HepG2 (cell line): ENCODE measurements at regions not wholly inside any gene's neighbourhood (a gene's known extent, or its start where the extent isn't known, plus 50 kb on each side); places are given as distances from the start of the nearest gene placed in this dataset.

ENCODE experiments used
- DNMT1 ChIP-seq: sonication (generic); formaldehyde crosslinking; IDR thresholded peaks from 2 replicates; pipeline ENCODE4 v1.5.1; 2020; ENCODE audit warnings: mild to moderate bottlenecking, missing genetic modification reagents
- FOXK2 ChIP-seq: fragments of 450-650 bp; IDR thresholded peaks from 2 replicates; pipeline ENCODE4 v1.6.1; 2016
- FOXP1 ChIP-seq, 2 experiments: fragments of 450-650 bp in 1 of 2; IDR thresholded peaks; 2 replicates each; pipeline ENCODE4 v1.6.1; 2017 to 2018; ENCODE audit warnings: antibody characterized with exemption in 1 of 2
- HOXA7 ChIP-seq: sonication (generic); formaldehyde crosslinking; IDR thresholded peaks from 2 replicates; pipeline ENCODE4 v1.8.1; 2022; ENCODE audit warnings: mild to moderate bottlenecking, missing genetic modification reagents, moderate library complexity
- KDM4B ChIP-seq: sonication (generic); formaldehyde crosslinking; IDR thresholded peaks from 2 replicates; pipeline ENCODE4 v1.4.0; 2020; ENCODE audit warnings: missing genetic modification reagents
- KLF15 ChIP-seq: sonication (generic); formaldehyde crosslinking; IDR thresholded peaks from 2 replicates; pipeline ENCODE4 v1.8.1; 2023; ENCODE audit warnings: borderline replicate concordance, mild to moderate bottlenecking, inconsistent platforms, missing genetic modification reagents, mixed read lengths
- KLF9 ChIP-seq: IDR thresholded peaks from 2 replicates; pipeline ENCODE4 v1.6.1; 2016; ENCODE audit warnings: low read depth
- LCORL ChIP-seq, 2 experiments: fragments of 450-650 bp in 1 of 2; sonication (generic) in 1 of 2; formaldehyde crosslinking in 1 of 2; IDR thresholded peaks; 2 replicates each; pipeline versions ENCODE4 v1.5.0 to v1.6.1; 2017 to 2020; ENCODE audit warnings: antibody characterized with exemption in 1 of 2, missing genetic modification reagents in 1 of 2
- MIER3 ChIP-seq: IDR thresholded peaks from 2 replicates; pipeline ENCODE4 v1.6.1; 2016; ENCODE audit warnings: missing compliant biosample characterization, borderline replicate concordance
- MYC ChIP-seq: sonication (generic); formaldehyde crosslinking; IDR thresholded peaks from 2 replicates; pipeline ENCODE4 v1.9.0; 2021; ENCODE audit warnings: missing genetic modification reagents, borderline replicate concordance
- NR2C2 ChIP-seq: sonication (generic); formaldehyde crosslinking; IDR thresholded peaks from 2 replicates; pipeline ENCODE4 v1.4.0; 2020; ENCODE audit warnings: missing genetic modification reagents, mild to moderate bottlenecking, moderate library complexity, borderline replicate concordance
- PCBP2 ChIP-seq: fragments of 200-400 bp; formaldehyde crosslinking; optimal IDR thresholded peaks from 2 replicates; pipeline ENCODE3; 2018; ENCODE audit warnings: low read length, low read depth; ENCODE audit not compliant: poor library complexity, severe bottlenecking
- PHF5A ChIP-seq: IDR thresholded peaks from one replicate; pipeline ENCODE4 v1.6.1; 2018; ENCODE audit warnings: low read depth, missing genetic modification reagents; ENCODE audit not compliant: unreplicated experiment
- TERF1 ChIP-seq: sonication (generic); formaldehyde crosslinking; IDR thresholded peaks from 2 replicates; pipeline ENCODE4 v1.8.0; 2022; ENCODE audit warnings: mild to moderate bottlenecking, missing genetic modification reagents, moderate library complexity
- TFDP2 ChIP-seq: sonication (generic); formaldehyde crosslinking; IDR thresholded peaks from 2 replicates; pipeline ENCODE4 v1.4.0; 2020; ENCODE audit warnings: missing genetic modification reagents
- TGIF2 ChIP-seq: IDR thresholded peaks from 2 replicates; pipeline ENCODE4 v1.6.1; 2016; ENCODE audit warnings: control low read depth, missing compliant biosample characterization
- ZBTB8A ChIP-seq: sonication (generic); formaldehyde crosslinking; IDR thresholded peaks from 2 replicates; pipeline ENCODE4 v1.4.0; 2020; ENCODE audit warnings: mild to moderate bottlenecking, low read depth, missing genetic modification reagents, borderline replicate concordance
- ZNF224 ChIP-seq: sonication (generic); formaldehyde crosslinking; IDR thresholded peaks from 2 replicates; pipeline ENCODE4 v1.5.0; 2020; ENCODE audit warnings: mild to moderate bottlenecking, missing genetic modification reagents
- ZNF256 ChIP-seq: sonication (generic); formaldehyde crosslinking; conservative IDR thresholded peaks from 2 replicates; pipeline ENCODE4 v1.4.0; 2020; ENCODE audit warnings: missing genetic modification reagents
- ZNF326 ChIP-seq: sonication (generic); formaldehyde crosslinking; IDR thresholded peaks from 2 replicates; pipeline ENCODE4 v1.4.0; 2020; ENCODE audit warnings: missing genetic modification reagents, borderline replicate concordance
- ZNF337 ChIP-seq: sonication (generic); formaldehyde crosslinking; IDR thresholded peaks from 2 replicates; pipeline ENCODE4 v1.5.1; 2020; ENCODE audit warnings: missing genetic modification reagents, low read depth, mild to moderate bottlenecking, borderline replicate concordance
- ZNF431 ChIP-seq: sonication (generic); formaldehyde crosslinking; IDR thresholded peaks from 2 replicates; pipeline ENCODE4 v1.9.0; 2022; ENCODE audit warnings: missing genetic modification reagents, low read depth, mild to moderate bottlenecking, borderline replicate concordance
- ZNF451 ChIP-seq: sonication (generic); formaldehyde crosslinking; IDR thresholded peaks from 2 replicates; pipeline ENCODE4 v1.5.0; 2020; ENCODE audit warnings: mild to moderate bottlenecking, missing genetic modification reagents
- ZNF577 ChIP-seq: sonication (generic); formaldehyde crosslinking; IDR thresholded peaks from 2 replicates; pipeline ENCODE4 v1.4.0; 2020; ENCODE audit warnings: mild to moderate bottlenecking, low read depth, missing genetic modification reagents, borderline replicate concordance
- ZNF597 ChIP-seq: sonication (generic); formaldehyde crosslinking; IDR thresholded peaks from 2 replicates; pipeline ENCODE4 v1.5.0; 2020; ENCODE audit warnings: missing genetic modification reagents
- TF ChIP-seq, protein P1 (sequence below): sonication (generic); formaldehyde crosslinking; IDR thresholded peaks from 2 replicates; pipeline ENCODE4 v1.8.1; 2023; ENCODE audit warnings: mild to moderate bottlenecking, missing genetic modification reagents
- TF ChIP-seq, protein P2 (sequence below): IDR thresholded peaks from 2 replicates; pipeline ENCODE4 v1.6.1; 2016; ENCODE audit warnings: missing genetic modification reagents, missing compliant biosample characterization

GRCh38 chr3:76685858-76686257, 354.0 kb upstream of the ROBO2 start (continued):
- TF ChIP-seq TERF1 (CRISPR knock-in tag) (no peak), MYC (CRISPR knock-in tag) (no peak), ZNF326 (CRISPR knock-in tag) (no peak), ZNF256 (CRISPR knock-in tag) (no peak), DNMT1 (no peak), ZBTB8A (no peak), FOXK2 (no peak), ZNF431 (no peak), LCORL (IDR thresholded peaks at IDR 0.05) (no peak), LCORL (CRISPR knock-in tag; IDR thresholded peaks at IDR 0.05) (no peak), ZNF577 (no peak), PHF5A (CRISPR knock-in tag) (peak; percentile 37), PCBP2 (no peak), KDM4B (CRISPR knock-in tag) (no peak), ZNF597 (CRISPR knock-in tag) (no peak), ZNF337 (CRISPR knock-in tag) (no peak), HOXA7 (CRISPR knock-in tag) (no peak), KLF15 (CRISPR knock-in tag) (no peak), TFDP2 (CRISPR knock-in tag) (no peak), ZNF451 (CRISPR knock-in tag) (no peak), MIER3 (CRISPR knock-in tag) (no peak), NR2C2 (CRISPR knock-in tag) (no peak), ZNF224 (CRISPR knock-in tag) (no peak), FOXP1 (IDR thresholded peaks at IDR 0.05) (no peak), FOXP1 (CRISPR knock-in tag; IDR thresholded peaks at IDR 0.05) (peak; percentile 82), KLF9 (CRISPR knock-in tag) (no peak), TGIF2 (no peak)
- TF ChIP-seq, protein P1, sequence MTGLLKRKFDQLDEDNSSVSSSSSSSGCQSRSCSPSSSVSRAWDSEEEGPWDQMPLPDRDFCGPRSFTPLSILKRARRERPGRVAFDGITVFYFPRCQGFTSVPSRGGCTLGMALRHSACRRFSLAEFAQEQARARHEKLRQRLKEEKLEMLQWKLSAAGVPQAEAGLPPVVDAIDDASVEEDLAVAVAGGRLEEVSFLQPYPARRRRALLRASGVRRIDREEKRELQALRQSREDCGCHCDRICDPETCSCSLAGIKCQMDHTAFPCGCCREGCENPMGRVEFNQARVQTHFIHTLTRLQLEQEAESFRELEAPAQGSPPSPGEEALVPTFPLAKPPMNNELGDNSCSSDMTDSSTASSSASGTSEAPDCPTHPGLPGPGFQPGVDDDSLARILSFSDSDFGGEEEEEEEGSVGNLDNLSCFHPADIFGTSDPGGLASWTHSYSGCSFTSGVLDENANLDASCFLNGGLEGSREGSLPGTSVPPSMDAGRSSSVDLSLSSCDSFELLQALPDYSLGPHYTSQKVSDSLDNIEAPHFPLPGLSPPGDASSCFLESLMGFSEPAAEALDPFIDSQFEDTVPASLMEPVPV (CRISPR knock-in tag) = no peak
- TF ChIP-seq, protein P2, sequence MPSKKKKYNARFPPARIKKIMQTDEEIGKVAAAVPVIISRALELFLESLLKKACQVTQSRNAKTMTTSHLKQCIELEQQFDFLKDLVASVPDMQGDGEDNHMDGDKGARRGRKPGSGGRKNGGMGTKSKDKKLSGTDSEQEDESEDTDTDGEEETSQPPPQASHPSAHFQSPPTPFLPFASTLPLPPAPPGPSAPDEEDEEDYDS (CRISPR knock-in tag) = no peak
